ENCODE measurements at regions not wholly inside any gene's neighbourhood (a gene's known extent, or its start where the extent isn't known, plus 50 kb on each side); places are given as distances from the start of the nearest gene placed in this dataset.

- no peak overlapping the region for H3K4me3 ChIP-seq (ENCODE audit: control insufficient read depth, low read depth, low read length)
- TF ChIP-seq CTCF (IDR thresholded peaks at IDR 0.05; ENCODE audit: control insufficient read depth, insufficient read depth, low read depth, low read length, missing control alignments) = no peak
- DNase-seq (ENCODE audit: low read depth) = no peak
Measured at GRCh38 chr15:70226337-70226980, 128.7 kb upstream of the TLE3 start.

- no peak for TF ChIP-seq CTCF (IDR thresholded peaks at IDR 0.05; ENCODE audit: control insufficient read depth, insufficient read depth, low read depth, low read length, missing control alignments)
- no peak for DNase-seq (ENCODE audit: low read depth)
- no peak overlapping the region for H3K4me3 ChIP-seq (ENCODE audit: control insufficient read depth, low read depth, low read length)
Measured at GRCh38 chr15:70225416-70225815, 127.7 kb upstream of the TLE3 start.

- H3K4me3 ChIP-seq (ENCODE audit: control insufficient read depth, low read depth, low read length) = no peak overlapping the region
- no peak for DNase-seq (ENCODE audit: low read depth)
- TF ChIP-seq CTCF (IDR thresholded peaks at IDR 0.05; ENCODE audit: control insufficient read depth, insufficient read depth, low read depth, low read length, missing control alignments) = no peak
Measured at GRCh38 chr15:70222606-70223005, 124.9 kb upstream of the TLE3 start.

GRCh38 chr15:70220490-70221096 is 122.9 kb upstream of the TLE3 start:
- DNase-seq (ENCODE audit: low read depth) = no peak
- no peak for TF ChIP-seq CTCF (IDR thresholded peaks at IDR 0.05; ENCODE audit: control insufficient read depth, insufficient read depth, low read depth, low read length, missing control alignments)
- H3K4me3 ChIP-seq (ENCODE audit: control insufficient read depth, low read depth, low read length) = no peak overlapping the region

- no peak overlapping the region for H3K4me3 ChIP-seq (ENCODE audit: control insufficient read depth, low read depth, low read length)
- no peak for TF ChIP-seq CTCF (IDR thresholded peaks at IDR 0.05; ENCODE audit: control insufficient read depth, insufficient read depth, low read depth, low read length, missing control alignments)
- DNase-seq (ENCODE audit: low read depth) = no peak
Measured at GRCh38 chr15:70219966-70220365, 122.2 kb upstream of the TLE3 start.

GRCh38 chr15:70219256-70219895 is 121.7 kb upstream of the TLE3 start:
- no peak for TF ChIP-seq CTCF (IDR thresholded peaks at IDR 0.05; ENCODE audit: control insufficient read depth, insufficient read depth, low read depth, low read length, missing control alignments)
- DNase-seq (ENCODE audit: low read depth) = no peak
- no peak overlapping the region for H3K4me3 ChIP-seq (ENCODE audit: control insufficient read depth, low read depth, low read length)

All from AG09309 (cell line).